HepG2 (cell line): ENCODE measurements at regions not wholly inside any gene's neighbourhood (a gene's known extent, or its start where the extent isn't known, plus 50 kb on each side); places are given as distances from the start of the nearest gene placed in this dataset.

Source experiments
- ATAC-seq: fragments of 200-7000 bp; cut with Tn5 transposase; 3 replicates; pipeline ENCODE4 v1.9.1; 2020; ENCODE audit warnings: mild to moderate bottlenecking, moderate library complexity
- BruUV-seq: library from RNA; stranded (reverse); fragments of 400-500 nt; replicated peaks from 2 replicates; lab custom pipeline; 2021; lab: Mats Ljungman, UMichigan
- CTCF ChIA-PET: fragments of 300-600 bp; formaldehyde crosslinking; extraction: SDS; loops from one replicate; lab custom pipeline; 2021; ENCODE audit warnings: low total read pairs, inconsistent platforms, low intra/inter-chr PET ratio; lab: Yijun Ruan, JAX
- POLR2A ChIA-PET: fragments of 350-600 bp; sonication (Branson Sonifier 250); formaldehyde crosslinking; loops from one replicate; lab custom pipeline; 2020; ENCODE audit warnings: antibody characterized with exemption, inconsistent platforms; lab: Yijun Ruan, JAX
- DNase-seq: peaks from one replicate; pipeline ENCODE4 v3.0.0-alpha.2; 2015; ENCODE audit warnings: low spot score
- FAIRE-seq: peaks from 3 replicates; lab custom pipeline; 2011; peaks lifted over from hg19 to GRCh38; lab: Jason Lieb, UNC
- H2AFZ ChIP-seq: one replicate; pipeline ENCODE4 v1.6.1; 2011; ENCODE audit warnings: low read length, inconsistent platforms
- H3K27ac ChIP-seq: fragments of 300-600 bp; 3 replicates; pipeline ENCODE4 v1.8.0; 2011; ENCODE audit warnings: mixed run types, mild to moderate bottlenecking, mixed read lengths, low read length, inconsistent platforms; ENCODE audit not compliant: insufficient read depth; ENCODE audit errors: extremely low read length
- H3K27me3 ChIP-seq, 2 experiments: fragments of 200-600 bp in 1 of 2; 2 replicates in 1 of 2; 3 replicates in 1 of 2; pipeline versions ENCODE4 v1.6.0 to v1.8.0; 2011; ENCODE audit warnings: low read length in 2 of 2, mild to moderate bottlenecking in 2 of 2, moderate library complexity in 2 of 2, inconsistent platforms in 1 of 2; ENCODE audit not compliant: insufficient read depth in 2 of 2, control insufficient read depth in 1 of 2
- H3K36me3 ChIP-seq, 2 experiments: fragments of 200-600 bp in 1 of 2; replicated peaks in 1 of 2; 2 replicates in 1 of 2; 3 replicates in 1 of 2; pipeline versions ENCODE4 v1.5.1 to v1.8.0; 2011; ENCODE audit warnings: low read length in 2 of 2, inconsistent platforms in 1 of 2; ENCODE audit not compliant: insufficient read depth in 2 of 2, control insufficient read depth in 1 of 2
- H3K4me1 ChIP-seq: 2 replicates; pipeline ENCODE4 v1.5.1; 2012; ENCODE audit warnings: low read length, inconsistent platforms; ENCODE audit not compliant: insufficient read depth
- H3K4me2 ChIP-seq: 2 replicates; pipeline ENCODE4 v1.6.0; 2011; ENCODE audit warnings: low read depth, low read length, inconsistent platforms
- H3K4me3 ChIP-seq, 3 experiments: fragments of 200-600 bp in 1 of 3; sonication (generic), shearing (Covaris generic) in 1 of 3; replicated peaks in 1 of 3; 2 replicates each; pipeline ENCODE4 v1.5.1; 2011 to 2016; ENCODE audit warnings: low read length in 3 of 3, inconsistent platforms in 2 of 3, low read depth in 2 of 3, mild to moderate bottlenecking in 2 of 3, control low read depth in 1 of 3, mixed read lengths in 1 of 3; ENCODE audit not compliant: insufficient read depth in 1 of 3
- H3K79me2 ChIP-seq: one replicate; pipeline ENCODE4 v1.6.1; 2011; ENCODE audit warnings: low read length, inconsistent platforms; ENCODE audit not compliant: insufficient read depth
- H3K9ac ChIP-seq: 2 replicates; pipeline ENCODE4 v1.6.0; 2011; ENCODE audit warnings: mild to moderate bottlenecking, low read depth, low read length, inconsistent platforms; ENCODE audit not compliant: insufficient read depth
- H3K9me3 ChIP-seq: 2 replicates; pipeline ENCODE4 v1.5.1; 2012; ENCODE audit warnings: mild to moderate bottlenecking, low read length
- H4K20me1 ChIP-seq: 2 replicates; pipeline ENCODE4 v1.6.0; 2011; ENCODE audit warnings: inconsistent platforms, mild to moderate bottlenecking, low read length, moderate library complexity; ENCODE audit not compliant: insufficient read depth
- BCL6 ChIP-seq: IDR thresholded peaks from 2 replicates; pipeline ENCODE4 v1.6.1; 2016; ENCODE audit warnings: missing genetic modification reagents, missing compliant biosample characterization
- EP300 ChIP-seq, 3 experiments: sonication (generic) in 1 of 3; formaldehyde crosslinking in 1 of 3; IDR thresholded peaks; 2 replicates each; pipeline versions ENCODE4 v1.5.1 to v1.6.1; 2011 to 2020; ENCODE audit warnings: low read depth in 2 of 3, low read length in 2 of 3, borderline replicate concordance in 1 of 3, improper control_type of control experiment in 1 of 3, mild to moderate bottlenecking in 1 of 3, missing genetic modification reagents in 1 of 3, moderate library complexity in 1 of 3
- REPIN1 ChIP-seq: sonication (generic); formaldehyde crosslinking; IDR thresholded peaks from 2 replicates; pipeline ENCODE4 v1.8.0; 2022; ENCODE audit warnings: missing genetic modification reagents, low read depth, mild to moderate bottlenecking, borderline replicate concordance
- RXRB ChIP-seq: IDR thresholded peaks from 2 replicates; pipeline ENCODE4 v1.6.1; 2016; ENCODE audit warnings: borderline replicate concordance, missing genetic modification reagents, missing compliant biosample characterization
- ZMYM3 ChIP-seq: sonication (generic); formaldehyde crosslinking; IDR thresholded peaks from 2 replicates; pipeline ENCODE4 v1.5.1; 2020; ENCODE audit warnings: mild to moderate bottlenecking, missing genetic modification reagents
- WGBS: methylation state at CpG from one replicate; pipeline ENCODE4 v1.1.6; 2017; ENCODE audit warnings: low lambda C conversion rate; 5-methylcytosine and 5-hydroxymethylcytosine counted together
- in situ Hi-C: cut with HindIII; loops from 2 replicates; pipeline ENCODE4 v1.10.0; 2017; ENCODE audit warnings: low pct_unique_long_range_greater_than_20kb; ENCODE audit not compliant: extremely low pct_ligation_motif_present
- intact Hi-C: fragments of 100-400 bp; cut with micrococcal nuclease; formaldehyde crosslinking; loops from one replicate; pipeline ENCODE4 v1.10.0; 2022; ENCODE audit not compliant: unreplicated experiment
- TF ChIP-seq, protein P1 (sequence below): sonication (generic); formaldehyde crosslinking; IDR thresholded peaks from 2 replicates; pipeline ENCODE4 v1.4.0; 2020; ENCODE audit warnings: missing genetic modification reagents

DNA sequence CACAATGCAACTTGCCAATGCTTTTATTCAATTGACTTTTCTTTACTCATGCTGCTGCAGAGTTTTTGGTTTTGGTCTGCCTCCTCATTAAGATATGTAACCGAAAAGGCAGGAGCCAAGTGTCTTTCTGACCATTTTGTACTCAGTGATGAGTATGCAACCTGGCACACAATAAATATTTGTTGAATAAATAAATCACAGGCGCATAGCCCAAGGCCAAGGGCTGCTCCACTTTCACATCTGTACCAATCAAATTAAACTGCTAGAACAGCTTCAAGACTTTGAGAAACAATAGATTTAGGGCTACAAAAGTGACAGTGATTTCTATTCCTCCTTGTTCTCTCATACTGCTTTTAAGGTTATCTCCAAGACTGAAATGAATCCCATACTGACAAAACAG lies 828.2 kb downstream of the RNF144A start:
- no peaks in the 10 kb centered on the region for H3K4me1 ChIP-seq
- POLR2A ChIA-PET = no interaction called here
- no peaks in the 10 kb centered on the region for H3K27me3 ChIP-seq
- H3K9me3 ChIP-seq = no peaks in the 10 kb centered on the region
- intact Hi-C loops (no loop called here), in situ Hi-C loops (no loop called here)
- H4K20me1 ChIP-seq = no peaks in the 10 kb centered on the region
- H3K4me3 ChIP-seq = no peak overlapping the region
- no peak overlapping the region for H3K4me2 ChIP-seq
- no peaks in the 10 kb centered on the region for H3K79me2 ChIP-seq
- CTCF ChIA-PET = no interaction called here
- H3K27ac ChIP-seq = no peak overlapping the region
- no peak for FAIRE-seq
- BruUV-seq = no TSS peak
- H3K36me3 ChIP-seq = no peaks in the 10 kb centered on the region
- ATAC-seq = no peak
- DNase-seq = no peak
- no peak overlapping the region for H3K9ac ChIP-seq
- H2AFZ ChIP-seq = no peak overlapping the region
- TF ChIP-seq BCL6 (CRISPR knock-in tag) = no peak
- TF ChIP-seq ZMYM3 = no peak
- TF ChIP-seq RXRB (CRISPR knock-in tag) = no peak
- no peak for TF ChIP-seq REPIN1 (CRISPR knock-in tag)
- TF ChIP-seq, protein P1, sequence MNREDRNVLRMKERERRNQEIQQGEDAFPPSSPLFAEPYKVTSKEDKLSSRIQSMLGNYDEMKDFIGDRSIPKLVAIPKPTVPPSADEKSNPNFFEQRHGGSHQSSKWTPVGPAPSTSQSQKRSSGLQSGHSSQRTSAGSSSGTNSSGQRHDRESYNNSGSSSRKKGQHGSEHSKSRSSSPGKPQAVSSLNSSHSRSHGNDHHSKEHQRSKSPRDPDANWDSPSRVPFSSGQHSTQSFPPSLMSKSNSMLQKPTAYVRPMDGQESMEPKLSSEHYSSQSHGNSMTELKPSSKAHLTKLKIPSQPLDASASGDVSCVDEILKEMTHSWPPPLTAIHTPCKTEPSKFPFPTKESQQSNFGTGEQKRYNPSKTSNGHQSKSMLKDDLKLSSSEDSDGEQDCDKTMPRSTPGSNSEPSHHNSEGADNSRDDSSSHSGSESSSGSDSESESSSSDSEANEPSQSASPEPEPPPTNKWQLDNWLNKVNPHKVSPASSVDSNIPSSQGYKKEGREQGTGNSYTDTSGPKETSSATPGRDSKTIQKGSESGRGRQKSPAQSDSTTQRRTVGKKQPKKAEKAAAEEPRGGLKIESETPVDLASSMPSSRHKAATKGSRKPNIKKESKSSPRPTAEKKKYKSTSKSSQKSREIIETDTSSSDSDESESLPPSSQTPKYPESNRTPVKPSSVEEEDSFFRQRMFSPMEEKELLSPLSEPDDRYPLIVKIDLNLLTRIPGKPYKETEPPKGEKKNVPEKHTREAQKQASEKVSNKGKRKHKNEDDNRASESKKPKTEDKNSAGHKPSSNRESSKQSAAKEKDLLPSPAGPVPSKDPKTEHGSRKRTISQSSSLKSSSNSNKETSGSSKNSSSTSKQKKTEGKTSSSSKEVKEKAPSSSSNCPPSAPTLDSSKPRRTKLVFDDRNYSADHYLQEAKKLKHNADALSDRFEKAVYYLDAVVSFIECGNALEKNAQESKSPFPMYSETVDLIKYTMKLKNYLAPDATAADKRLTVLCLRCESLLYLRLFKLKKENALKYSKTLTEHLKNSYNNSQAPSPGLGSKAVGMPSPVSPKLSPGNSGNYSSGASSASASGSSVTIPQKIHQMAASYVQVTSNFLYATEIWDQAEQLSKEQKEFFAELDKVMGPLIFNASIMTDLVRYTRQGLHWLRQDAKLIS (CRISPR knock-in tag) = no peak
- TF ChIP-seq EP300 (IDR thresholded peaks at IDR 0.05; ENCODE audit: low read depth in 2 of 2, low read length in 2 of 2) = no peak
- no peak for TF ChIP-seq EP300 (CRISPR knock-in tag; IDR thresholded peaks at IDR 0.05; ENCODE audit: borderline replicate concordance)
- 19% methylated on average over 2 of the region's 2 CpGs for WGBS
